GM12873 (cell line): ENCODE measurements at regions not wholly inside any gene's neighbourhood (a gene's known extent, or its start where the extent isn't known, plus 50 kb on each side); places are given as distances from the start of the nearest gene placed in this dataset.

Experiments
- CTCF ChIP-seq: IDR thresholded peaks from 2 replicates; pipeline ENCODE4 v1.5.1; 2012; ENCODE audit warnings: low read depth, mild to moderate bottlenecking, moderate library complexity, low read length, control low read depth; ENCODE audit not compliant: insufficient read depth; ENCODE audit errors: missing control alignments

GRCh38 chr4:30555775-30556174, 164.4 kb upstream of the PCDH7 start:
- no peak for TF ChIP-seq CTCF

GRCh38 chr4:30559481-30559880, 160.7 kb upstream of the PCDH7 start:
- no peak for TF ChIP-seq CTCF

- no peak for TF ChIP-seq CTCF
Observed at GRCh38 chr4:30586850-30587249, 133.3 kb upstream of the PCDH7 start.

GRCh38 chr4:30600246-30601017, 119.7 kb upstream of the PCDH7 start:
- TF ChIP-seq CTCF: no peak

GRCh38 chr4:30601070-30601865, 118.9 kb upstream of the PCDH7 start:
- TF ChIP-seq CTCF: no peak

- TF ChIP-seq CTCF: no peak
Observed at GRCh38 chr4:30605616-30606190, 114.5 kb upstream of the PCDH7 start.

- TF ChIP-seq CTCF: no peak
Observed at GRCh38 chr4:30610361-30610760, 109.8 kb upstream of the PCDH7 start.
